HFFc6 (cell line): ENCODE measurements at regions not wholly inside any gene's neighbourhood (a gene's known extent, or its start where the extent isn't known, plus 50 kb on each side); places are given as distances from the start of the nearest gene placed in this dataset.

ENCODE experiments used
- DNase-seq: peaks from one replicate; pipeline ENCODE4 v3.0.0-alpha.2; 2018
- H3K27ac Mint-ChIP-seq: 2 replicates; pipeline ENCODE4 v1.8.0; 2020; ENCODE audit warnings: mild to moderate bottlenecking, mixed read lengths
- H3K27me3 Mint-ChIP-seq: 2 replicates; pipeline ENCODE4 v1.8.0; 2021; ENCODE audit warnings: mild to moderate bottlenecking, moderate library complexity, mixed read lengths; ENCODE audit not compliant: insufficient read depth
- H3K36me3 Mint-ChIP-seq: 2 replicates; pipeline ENCODE4 v1.8.0; 2021; ENCODE audit warnings: low read depth, mixed read lengths
- H3K4me1 Mint-ChIP-seq: 2 replicates; pipeline ENCODE4 v1.8.0; 2020; ENCODE audit warnings: low read depth, mixed read lengths
- H3K4me3 Mint-ChIP-seq: 2 replicates; pipeline ENCODE4 v1.8.0; 2020; ENCODE audit warnings: mild to moderate bottlenecking, moderate library complexity, mixed read lengths
- H3K9me3 Mint-ChIP-seq: 2 replicates; pipeline ENCODE4 v1.8.0; 2020; ENCODE audit warnings: mild to moderate bottlenecking, mixed read lengths
- TF ChIP-seq, protein P1 (sequence below): fragments of 200-600 bp; sonication (generic); IDR thresholded peaks from 2 replicates; pipeline ENCODE4 v1.5.0; 2021; ENCODE audit warnings: antibody characterized with exemption, mild to moderate bottlenecking

DNA sequence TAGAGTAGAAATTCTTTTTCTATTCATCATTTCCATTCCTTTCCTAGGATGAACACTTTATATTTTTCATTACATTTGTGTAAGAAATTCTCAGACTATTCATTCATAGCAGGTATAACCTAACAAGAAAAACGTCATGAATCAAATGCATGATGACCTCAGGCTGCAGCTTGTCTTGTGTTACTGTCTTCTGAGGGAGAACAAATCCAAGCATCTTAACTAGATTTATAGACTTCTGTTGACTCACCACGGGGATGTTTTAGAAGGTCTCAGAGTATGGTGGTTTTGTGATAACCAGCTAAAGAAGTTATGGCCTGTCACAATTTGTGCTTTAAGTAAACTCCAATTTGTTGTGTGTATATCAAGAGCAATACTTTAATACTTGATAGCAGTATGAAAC lies 102.7 kb downstream of the ANKRD7 start:
- Mint-ChIP-seq H3K36me3 (peaks cover 6% of the 10 kb centered on the region; the same call in 1 of the 2 replicates), H3K9me3 (peaks cover 38% of the 10 kb centered on the region), H3K4me3 (no peak overlapping the region), H3K4me1 (no peaks in the 10 kb centered on the region), H3K27ac (no peak overlapping the region), H3K27me3 (no peaks in the 10 kb centered on the region)
- TF ChIP-seq, protein P1, sequence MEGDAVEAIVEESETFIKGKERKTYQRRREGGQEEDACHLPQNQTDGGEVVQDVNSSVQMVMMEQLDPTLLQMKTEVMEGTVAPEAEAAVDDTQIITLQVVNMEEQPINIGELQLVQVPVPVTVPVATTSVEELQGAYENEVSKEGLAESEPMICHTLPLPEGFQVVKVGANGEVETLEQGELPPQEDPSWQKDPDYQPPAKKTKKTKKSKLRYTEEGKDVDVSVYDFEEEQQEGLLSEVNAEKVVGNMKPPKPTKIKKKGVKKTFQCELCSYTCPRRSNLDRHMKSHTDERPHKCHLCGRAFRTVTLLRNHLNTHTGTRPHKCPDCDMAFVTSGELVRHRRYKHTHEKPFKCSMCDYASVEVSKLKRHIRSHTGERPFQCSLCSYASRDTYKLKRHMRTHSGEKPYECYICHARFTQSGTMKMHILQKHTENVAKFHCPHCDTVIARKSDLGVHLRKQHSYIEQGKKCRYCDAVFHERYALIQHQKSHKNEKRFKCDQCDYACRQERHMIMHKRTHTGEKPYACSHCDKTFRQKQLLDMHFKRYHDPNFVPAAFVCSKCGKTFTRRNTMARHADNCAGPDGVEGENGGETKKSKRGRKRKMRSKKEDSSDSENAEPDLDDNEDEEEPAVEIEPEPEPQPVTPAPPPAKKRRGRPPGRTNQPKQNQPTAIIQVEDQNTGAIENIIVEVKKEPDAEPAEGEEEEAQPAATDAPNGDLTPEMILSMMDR, result no peak
- DNase-seq, result no peak

GRCh38 chr7:118328505-118329211 lies 104.2 kb downstream of the ANKRD7 start:
- no peak overlapping the region for H3K4me3 Mint-ChIP-seq
- DNase-seq, result no peak
- no peak overlapping the region for H3K27ac Mint-ChIP-seq
- peaks cover 38% of the 10 kb centered on the region for H3K9me3 Mint-ChIP-seq
- no peaks in the 10 kb centered on the region for H3K4me1 Mint-ChIP-seq
- H3K27me3 Mint-ChIP-seq, result no peaks in the 10 kb centered on the region
- TF ChIP-seq, protein P1, result no peak
- peaks cover 6% of the 10 kb centered on the region; the same call in 1 of the 2 replicates for H3K36me3 Mint-ChIP-seq

DNA sequence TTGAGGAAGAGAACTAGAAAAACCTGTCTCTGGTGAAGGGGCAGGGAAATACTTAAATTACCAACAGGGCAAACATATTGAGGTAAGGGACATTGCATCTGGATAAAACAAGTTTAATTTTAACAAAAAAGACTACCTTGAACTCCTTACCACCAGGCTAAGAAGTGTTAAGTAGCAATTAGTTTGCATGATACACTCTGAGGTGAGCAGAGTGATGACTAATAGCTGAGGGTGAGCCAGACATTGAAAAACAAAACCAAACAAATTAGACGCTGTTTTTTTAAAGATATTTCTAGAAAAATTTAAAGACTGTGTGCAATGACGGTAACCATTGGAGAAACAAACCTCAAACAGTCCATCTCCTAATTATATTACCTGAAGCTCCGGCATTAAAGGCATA lies 105.9 kb downstream of the ANKRD7 start:
- TF ChIP-seq, protein P1, result no peak
- peaks cover 20% of the 10 kb centered on the region for H3K9me3 Mint-ChIP-seq
- no peaks in the 10 kb centered on the region for H3K4me1 Mint-ChIP-seq
- no peaks in the 10 kb centered on the region for H3K27me3 Mint-ChIP-seq
- no peak for DNase-seq
- no peak overlapping the region for H3K27ac Mint-ChIP-seq
- H3K4me3 Mint-ChIP-seq, result no peak overlapping the region
- H3K36me3 Mint-ChIP-seq, result peaks cover 6% of the 10 kb centered on the region; the same call in 1 of the 2 replicates

- Mint-ChIP-seq H3K36me3 (no peaks in the 10 kb centered on the region), H3K4me3 (no peak overlapping the region), H3K27ac (no peak overlapping the region), H3K9me3 (peaks cover 10% of the 10 kb centered on the region), H3K27me3 (no peaks in the 10 kb centered on the region), H3K4me1 (no peaks in the 10 kb centered on the region)
- DNase-seq, result no peak
- TF ChIP-seq, protein P1, result no peak
Measured at GRCh38 chr7:118346748-118347147, 122.2 kb downstream of the ANKRD7 start.

- DNase-seq, result no peak
- TF ChIP-seq, protein P1, result no peak
- Mint-ChIP-seq H3K4me1 (no peaks in the 10 kb centered on the region), H3K4me3 (no peak overlapping the region), H3K9me3 (peaks cover 16% of the 10 kb centered on the region), H3K27ac (no peak overlapping the region), H3K27me3 (no peaks in the 10 kb centered on the region), H3K36me3 (no peaks in the 10 kb centered on the region)
Measured at GRCh38 chr7:118349604-118350003, 125.1 kb downstream of the ANKRD7 start.
